HG03064 (cell line): ENCODE measurements at regions not wholly inside any gene's neighbourhood (a gene's known extent, or its start where the extent isn't known, plus 50 kb on each side); places are given as distances from the start of the nearest gene placed in this dataset.

ENCODE experiments used
- ATAC-seq: cut with Tn5 transposase; IDR thresholded peaks from one replicate; pipeline ENCODE4 v1.9.1; 2021; ENCODE audit warnings: low read depth; ENCODE audit not compliant: unreplicated experiment

DNA sequence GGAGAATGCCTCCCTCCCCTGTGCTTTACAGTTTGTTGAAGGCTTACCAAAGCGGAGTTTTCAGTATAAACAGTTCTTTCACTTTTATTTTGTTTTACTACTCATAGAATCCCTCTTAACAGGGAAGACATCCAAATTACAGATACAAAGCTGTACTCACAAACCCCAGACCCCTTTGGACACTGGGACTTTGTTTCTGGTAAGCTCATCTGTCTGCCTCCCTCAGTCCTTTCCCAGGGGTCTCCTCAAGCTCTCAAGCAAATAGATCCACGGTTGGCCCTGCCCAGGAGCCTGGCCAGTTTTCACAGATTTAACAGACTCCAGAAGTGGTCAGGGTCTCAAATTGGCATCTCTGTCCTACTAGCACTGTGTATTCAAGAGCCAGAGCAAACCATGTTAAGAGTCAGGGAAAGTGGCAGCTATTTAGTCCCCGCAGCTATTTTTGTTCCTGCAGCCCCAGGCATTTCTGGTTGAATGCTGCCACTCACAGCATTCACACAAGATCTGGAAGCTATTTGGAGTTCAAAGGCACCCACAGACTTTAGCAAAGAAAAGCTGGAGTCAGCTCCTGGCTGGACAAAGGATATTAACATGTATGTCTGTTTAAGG is 54.2 kb downstream of the TMEM100 start:
- ATAC-seq: no peak

DNA sequence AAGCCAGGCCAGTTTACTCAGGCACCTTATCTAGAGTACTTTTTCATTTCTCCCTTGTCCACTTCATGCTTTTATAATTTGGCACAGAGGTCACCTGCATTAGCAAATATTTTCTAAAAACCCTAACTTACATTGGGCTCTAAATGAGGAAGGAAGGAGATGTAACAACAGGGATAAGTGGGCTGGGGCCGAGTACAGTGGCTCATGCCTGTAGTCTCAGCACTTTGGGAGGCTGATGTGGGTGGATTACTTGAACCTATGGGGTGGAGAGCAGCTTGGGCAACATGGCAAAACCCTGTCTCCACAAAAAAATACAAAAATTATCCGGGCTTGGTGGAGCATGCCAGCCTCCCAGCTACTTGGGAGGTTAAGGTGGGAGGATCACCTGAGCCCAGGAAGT is 55.9 kb downstream of the TMEM100 start:
- no peak for ATAC-seq

DNA sequence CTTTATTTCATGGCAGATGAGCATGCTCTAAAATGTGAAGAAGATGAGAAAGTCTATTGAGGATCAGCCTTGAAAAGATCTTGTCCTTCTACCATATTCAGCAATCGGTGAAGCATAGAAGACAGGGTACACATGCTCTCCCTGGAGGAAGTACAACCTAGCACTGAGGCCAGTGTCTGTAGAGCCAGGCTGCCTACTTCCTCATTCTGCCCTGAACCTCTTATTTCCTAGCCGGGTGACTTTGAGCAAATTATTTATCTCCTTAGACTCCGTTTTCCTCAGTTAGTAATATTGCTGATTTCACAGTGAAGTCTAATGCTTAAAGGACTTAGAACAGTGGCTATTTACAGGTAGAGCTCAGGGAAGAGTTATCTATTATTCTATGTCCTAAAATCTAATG is 58.4 kb downstream of the TMEM100 start:
- no peak for ATAC-seq

DNA sequence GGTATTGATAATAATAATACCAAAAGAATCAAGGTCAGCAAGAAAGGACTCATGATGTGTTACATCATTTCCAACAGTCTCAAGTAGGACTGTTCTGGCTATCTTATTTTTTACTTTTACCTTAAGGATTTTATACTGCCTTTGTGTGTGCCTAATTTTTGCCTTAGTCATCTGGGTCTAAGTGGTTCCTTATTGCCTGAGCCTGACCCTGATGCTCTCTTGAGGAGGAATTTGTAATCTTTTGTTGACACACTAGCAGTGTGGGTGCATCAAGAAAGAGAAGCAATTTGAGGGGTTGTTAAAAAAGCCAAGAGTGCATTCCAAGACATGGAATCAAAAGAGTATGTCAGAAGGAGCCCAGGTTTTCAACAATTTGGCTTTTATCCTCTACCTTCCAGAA is 59.3 kb downstream of the TMEM100 start:
- no peak for ATAC-seq

DNA sequence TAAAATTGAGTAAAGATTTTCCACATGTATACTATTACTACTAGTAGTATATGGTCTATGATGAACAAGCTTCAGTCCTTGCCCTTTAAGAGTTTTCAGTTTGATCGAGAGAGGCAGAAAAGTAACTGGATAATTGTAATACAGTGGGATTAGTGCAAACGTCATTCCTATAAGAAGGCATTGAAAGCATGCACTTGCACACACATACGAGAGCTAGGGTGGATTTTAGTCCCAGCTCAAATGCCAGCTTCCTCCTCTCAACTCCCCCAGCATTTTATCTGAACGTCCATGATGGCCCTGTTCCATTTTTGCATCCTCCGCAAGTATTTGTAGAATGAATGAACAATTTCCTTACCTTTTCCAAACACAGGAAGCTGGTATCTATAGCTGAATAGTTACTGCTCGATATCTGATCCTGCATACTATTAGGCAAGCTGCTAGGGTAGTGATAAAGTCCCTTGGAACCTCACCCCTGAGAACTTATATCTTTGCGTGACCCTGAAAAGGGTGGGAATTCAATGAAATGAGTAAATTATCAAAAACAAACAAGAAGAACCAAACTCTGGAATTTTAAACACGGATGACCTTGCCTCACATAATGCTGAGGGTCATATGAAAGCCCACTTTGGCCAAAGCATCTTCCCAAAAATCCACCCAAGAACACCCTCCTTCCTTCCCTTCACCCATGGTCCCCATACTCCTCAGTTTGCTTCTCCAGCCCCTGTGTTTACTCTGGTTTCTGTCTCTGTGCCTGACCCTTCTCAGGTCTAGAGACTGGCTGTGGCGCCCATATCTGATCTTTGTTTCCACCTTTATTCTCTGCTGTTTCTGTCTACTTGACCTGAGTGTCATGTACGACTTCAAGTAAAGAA is 60.5 kb downstream of the TMEM100 start:
- ATAC-seq: no peak

DNA sequence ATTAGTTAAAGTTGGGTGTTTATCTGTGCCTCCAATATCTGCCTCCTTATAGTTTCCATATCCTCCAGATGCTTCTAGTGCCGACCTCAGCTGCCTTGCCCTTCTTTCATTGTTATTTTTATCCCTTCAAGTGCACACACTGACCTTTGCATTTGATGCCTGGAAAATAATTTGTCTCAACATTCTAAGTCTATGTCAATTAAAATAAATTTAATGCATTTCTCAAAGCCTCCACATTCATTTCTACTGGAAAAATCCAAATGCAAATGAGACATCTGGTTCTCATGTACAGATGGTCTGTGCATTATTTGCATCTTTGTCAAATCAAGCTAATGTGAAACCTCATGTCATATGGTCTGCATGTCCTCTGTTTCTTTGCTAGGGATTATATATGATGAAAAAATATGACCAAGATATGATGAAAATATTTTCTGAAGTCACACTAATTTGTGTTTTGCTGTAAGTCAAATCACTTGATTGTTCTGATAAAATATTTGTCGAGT is 61.4 kb downstream of the TMEM100 start:
- ATAC-seq: no peak

DNA sequence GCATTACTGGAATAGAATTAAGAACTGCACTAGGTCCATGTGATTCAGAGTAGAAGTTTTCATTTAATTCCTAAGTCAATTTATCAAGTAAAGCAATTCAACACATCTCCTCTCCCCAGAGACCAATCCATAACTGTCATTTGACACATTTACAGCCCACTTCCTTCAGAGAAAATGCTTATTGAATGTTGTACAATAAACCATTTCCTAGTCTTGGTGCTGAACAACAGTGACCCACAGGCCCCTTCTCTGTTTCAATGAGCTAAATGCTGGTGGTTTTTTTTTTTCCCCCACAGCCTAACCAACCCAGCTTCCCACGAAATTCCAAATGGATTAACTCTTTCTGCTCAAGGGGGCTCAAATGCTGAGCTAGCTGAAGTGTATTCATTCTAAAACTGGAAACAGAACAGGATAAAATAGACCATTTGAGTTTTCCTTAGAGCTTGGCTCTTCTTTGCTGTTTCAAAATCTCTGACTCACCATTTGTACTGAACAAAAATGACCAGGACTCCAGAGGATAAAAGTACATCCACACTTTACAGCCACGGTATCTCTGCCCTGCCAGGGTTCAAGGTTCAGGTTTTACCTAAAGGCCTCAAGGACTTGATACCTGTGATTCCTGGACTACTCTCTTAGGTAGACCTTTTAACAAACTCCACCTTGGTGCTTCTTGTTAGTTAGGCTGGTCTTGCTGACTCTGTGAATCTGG is 62.3 kb downstream of the TMEM100 start:
- ATAC-seq: no peak

DNA sequence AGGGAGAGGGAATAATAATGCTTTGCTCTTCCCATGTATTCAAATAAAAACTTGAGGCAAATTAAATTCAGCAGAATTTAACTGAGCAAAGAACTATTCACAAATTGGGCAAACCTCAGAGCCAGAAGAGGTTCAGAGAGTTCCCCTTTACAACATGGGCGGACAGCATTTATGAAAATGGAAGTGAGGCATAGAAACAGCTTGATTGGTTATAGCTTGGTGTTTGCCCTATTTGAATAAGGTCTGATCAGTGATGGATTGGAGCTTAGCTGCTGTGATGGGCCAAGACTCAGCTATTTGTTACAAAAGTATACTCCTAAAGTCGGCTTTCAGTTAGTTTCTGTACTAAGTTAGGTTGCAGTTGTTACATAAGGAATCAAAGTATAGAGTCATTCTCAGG is 63.0 kb downstream of the TMEM100 start:
- ATAC-seq: no peak

DNA sequence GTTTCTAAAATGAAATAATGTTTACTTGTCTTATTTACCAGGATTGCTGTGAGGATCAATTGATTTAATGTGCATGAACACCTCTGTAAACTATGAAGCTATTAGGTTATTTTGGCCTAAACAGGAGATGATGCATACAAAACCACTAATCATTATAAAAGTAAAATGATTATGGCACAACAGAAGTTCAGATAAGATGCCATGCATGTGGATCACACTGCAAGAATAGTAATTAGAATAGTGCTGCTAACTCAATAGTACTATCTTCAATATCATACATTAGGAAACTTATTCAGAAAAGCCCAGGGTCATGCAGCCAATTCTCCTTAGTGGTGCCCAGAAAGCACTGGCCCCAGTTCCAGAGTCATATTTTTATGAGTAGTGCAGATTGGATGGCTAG is 66.9 kb downstream of the TMEM100 start:
- ATAC-seq: no peak

DNA sequence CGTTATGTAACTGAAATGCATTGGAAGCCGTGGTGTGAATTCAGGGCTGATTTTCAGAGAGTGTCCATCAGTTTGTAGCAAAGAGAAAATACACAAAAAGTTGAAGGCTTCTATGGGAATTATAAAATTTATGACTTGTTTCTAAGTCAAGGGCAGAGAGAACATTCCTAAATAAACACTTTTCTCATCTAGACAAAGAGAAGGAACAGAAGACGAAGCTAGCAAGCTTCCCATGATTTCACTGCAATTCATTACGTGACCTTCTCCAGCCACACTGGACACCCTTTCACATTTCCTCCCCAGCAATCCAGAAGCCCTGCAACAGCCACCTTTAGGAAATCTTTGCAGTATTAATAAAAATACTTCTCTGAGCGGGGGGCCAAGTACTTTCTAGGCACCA is 67.8 kb downstream of the TMEM100 start:
- ATAC-seq: no peak

DNA sequence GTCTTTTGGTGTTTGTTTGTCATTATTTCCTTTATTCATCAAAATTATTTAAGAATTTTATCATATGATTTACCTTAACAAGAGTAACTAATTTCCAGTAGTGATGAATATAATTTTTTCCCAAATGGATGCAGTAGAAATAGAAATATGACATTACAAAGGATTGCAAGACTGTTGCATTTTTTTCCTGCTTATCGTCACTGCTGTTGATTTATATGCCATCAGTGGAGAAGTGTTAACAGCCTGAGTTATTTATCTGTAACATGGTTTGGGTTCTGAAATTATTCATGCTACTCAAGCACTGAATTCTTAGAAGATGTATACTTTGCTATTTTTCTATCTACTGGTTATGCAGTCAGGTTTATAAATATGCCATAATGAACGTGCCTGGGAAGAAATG is 68.6 kb downstream of the TMEM100 start:
- ATAC-seq: no peak

DNA sequence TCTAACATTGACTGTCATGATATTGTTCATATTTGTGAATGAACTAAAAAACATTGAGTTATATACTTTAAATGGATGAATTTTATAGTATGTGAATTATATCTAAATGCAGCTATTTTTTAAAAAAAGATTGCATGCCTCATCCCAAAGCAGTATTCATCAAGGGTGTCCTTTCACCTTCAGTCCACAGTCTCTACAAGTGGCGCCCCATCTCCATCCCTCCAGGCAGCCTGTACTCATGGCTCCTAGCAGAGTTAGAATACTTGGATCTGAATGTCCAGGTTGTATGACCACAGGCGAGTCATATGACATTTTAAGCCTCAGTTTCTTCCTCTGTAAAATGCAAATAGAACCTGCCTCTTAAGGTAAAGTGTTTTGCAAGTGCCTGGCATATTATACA is 69.8 kb downstream of the TMEM100 start:
- ATAC-seq: no peak

DNA sequence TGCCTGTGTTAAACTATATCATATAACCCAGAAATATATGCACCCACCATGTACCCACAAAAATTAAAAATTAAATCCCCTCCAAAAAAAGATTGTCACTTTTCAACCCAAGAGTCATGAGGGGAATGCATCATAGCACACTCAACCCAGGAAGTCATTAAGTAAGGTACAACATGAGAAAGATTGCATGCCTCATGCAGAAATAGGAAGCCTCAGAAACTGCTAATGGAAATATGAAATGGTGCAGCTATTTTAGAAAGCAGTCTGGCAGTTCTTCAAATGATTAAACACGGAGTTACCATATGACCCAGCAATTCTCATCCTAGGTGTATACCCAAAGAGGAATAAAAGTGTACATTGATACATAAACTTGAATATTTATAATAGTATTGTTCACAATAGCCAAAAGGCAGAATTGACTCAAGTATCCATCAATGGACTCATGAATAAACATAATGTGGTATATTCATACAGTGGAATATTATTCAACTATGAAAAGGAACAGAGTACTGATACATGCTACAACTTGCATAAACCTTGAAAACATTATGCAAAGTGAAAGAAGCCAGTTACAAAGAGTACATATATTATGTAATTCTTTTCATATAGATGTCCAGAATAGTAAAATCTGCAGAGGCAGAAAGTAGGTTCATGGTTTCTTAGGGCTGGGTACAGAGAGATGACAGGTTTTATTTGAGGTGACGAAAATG is 70.4 kb downstream of the TMEM100 start:
- no peak for ATAC-seq

DNA sequence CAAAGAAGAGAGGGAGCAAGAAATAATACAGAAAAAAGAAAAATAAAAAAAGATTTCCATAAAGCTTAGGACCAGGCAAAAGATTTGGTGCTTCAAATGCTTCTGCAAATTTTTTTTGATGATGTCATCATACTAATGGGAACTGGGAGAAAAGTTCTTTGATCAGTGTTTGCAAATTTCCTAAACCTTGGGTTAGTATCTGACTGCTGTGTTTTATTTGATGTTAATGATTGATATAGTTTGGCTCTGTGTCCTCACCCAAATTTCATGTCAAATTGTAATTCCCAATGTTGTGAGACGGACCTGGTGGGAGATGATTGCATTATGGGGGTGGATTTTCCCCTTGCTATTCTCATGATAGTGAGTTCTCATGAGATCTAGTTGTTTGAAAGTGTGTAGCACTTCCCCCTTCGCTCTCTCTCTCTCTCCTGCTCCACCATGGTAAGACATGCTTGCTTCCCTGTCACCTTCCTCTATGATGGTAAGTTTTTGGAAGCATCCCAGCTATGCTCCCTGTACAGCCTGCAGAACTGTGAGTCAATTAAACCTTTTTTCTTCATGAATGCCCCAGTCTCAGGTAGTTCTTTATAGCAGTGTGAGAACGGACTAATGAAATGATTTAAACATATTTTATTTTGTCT is 72.6 kb downstream of the TMEM100 start:
- no peak for ATAC-seq

DNA sequence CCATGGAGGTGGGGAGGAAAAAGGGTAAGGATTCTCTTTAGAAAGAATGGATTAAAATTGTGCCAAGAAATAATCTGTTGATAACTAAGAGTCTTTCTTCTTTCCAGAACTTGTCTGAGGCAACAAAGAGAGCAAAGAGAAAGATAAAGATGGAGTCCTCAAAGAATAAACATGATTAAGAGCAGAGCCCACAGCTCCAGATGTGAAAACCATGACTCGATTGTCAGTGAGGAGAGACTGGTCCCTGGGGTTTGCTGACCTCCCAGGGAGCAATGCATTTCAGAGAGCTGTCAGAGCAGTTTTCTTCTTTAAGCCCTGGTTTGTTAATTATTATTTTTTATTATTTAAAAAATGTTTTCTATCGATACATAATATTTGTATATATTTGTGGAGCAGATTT is 74.6 kb downstream of the TMEM100 start:
- ATAC-seq: no peak

DNA sequence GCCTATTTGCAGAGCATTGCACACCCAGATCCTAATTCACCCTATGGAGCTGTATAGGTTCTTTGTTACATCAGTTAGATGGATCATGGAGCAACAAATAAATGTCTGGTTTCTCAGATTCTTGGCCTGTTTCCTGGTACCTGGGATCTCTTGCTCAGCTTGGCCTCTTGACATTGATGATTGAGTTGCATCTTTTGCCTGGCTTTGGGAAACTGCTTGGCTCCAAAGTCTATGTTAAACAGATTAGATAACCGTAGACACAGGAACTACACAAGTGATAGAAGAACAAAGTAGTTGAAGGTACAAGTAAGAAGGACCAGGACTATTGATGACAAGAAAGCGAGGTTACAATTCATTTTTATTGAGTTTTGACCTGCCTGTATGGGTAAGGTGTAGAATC is 77.3 kb downstream of the TMEM100 start:
- ATAC-seq: no peak

DNA sequence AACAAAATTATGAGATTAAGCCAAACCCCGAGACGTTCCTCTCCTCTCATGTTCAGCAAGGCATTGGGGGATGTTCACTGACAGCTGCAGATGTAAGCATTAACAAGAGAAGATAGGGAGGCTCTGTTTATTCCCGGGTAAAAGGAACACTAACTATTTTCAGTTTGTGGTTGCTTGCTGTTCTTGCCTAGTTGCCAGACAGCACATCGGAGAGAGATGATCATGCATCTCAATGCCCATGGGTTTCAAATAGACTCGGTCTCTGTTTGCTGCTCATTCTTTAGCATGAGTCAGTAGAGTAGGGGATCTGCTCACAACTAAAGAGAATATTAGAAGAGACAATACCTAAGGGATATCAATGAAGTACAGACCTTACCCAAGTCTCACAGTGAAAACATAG is 78.3 kb downstream of the TMEM100 start:
- no peak for ATAC-seq

DNA sequence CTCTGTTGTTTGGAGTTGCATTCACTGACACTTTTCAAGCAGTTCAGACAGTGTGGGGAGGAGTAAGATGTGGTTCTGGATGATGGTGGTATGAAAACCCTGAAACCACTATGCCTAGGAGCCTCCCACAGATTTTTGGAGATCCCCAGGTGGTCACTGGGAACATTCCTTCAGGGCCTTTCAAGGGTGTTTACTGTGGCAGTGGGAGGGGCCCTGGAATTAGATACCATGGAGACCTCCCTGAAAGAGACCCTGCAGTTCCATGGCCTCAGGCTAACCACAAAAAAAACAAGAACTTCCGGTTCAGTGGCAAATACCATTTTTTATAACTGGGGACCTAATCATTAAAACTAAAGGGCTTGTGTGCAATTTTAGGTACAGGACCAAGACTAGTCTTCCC is 79.9 kb downstream of the TMEM100 start:
- ATAC-seq: no peak

DNA sequence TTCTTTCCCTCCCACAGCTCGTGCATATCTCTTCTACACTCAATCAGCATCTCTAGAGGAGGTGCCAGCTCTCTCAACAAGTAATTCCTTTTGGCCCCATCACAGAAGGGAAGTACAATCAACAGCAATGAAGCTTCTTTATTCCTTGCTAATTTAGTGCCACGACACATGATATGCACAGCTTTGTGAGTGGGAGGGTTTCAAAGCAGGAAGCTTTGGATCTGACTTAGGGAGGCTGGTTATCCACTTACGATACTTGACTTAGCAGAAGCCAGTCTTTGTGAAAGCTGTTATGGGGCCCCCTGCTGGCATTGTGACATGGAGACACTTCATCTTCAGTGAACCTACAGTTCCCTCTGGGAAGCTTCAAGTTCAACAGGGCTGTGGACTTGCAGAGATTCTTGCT is 81.0 kb downstream of the TMEM100 start:
- no peak for ATAC-seq

DNA sequence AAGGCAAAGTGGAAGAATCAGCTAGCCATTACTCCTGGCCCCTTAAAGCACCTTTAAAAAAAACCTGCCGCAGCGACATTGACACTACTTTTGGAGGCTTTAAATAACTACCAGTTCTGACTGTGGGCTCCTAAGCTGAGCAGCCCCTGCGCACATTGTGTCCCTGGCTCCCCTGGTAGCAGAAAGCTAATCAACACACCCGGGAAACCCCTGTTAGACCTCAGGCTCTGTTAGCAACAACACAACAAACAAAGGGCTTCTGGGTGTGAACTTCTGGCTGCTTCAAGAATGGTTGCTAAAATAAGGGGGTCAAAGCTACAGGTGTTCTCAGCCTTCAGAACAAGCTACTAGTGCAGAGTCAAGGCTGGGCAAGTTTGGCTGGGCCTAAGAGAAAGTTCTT is 83.6 kb downstream of the TMEM100 start:
- no peak for ATAC-seq
